ENCODE measurements at regions not wholly inside any gene's neighbourhood (a gene's known extent, or its start where the extent isn't known, plus 50 kb on each side); places are given as distances from the start of the nearest gene placed in this dataset.

DNA sequence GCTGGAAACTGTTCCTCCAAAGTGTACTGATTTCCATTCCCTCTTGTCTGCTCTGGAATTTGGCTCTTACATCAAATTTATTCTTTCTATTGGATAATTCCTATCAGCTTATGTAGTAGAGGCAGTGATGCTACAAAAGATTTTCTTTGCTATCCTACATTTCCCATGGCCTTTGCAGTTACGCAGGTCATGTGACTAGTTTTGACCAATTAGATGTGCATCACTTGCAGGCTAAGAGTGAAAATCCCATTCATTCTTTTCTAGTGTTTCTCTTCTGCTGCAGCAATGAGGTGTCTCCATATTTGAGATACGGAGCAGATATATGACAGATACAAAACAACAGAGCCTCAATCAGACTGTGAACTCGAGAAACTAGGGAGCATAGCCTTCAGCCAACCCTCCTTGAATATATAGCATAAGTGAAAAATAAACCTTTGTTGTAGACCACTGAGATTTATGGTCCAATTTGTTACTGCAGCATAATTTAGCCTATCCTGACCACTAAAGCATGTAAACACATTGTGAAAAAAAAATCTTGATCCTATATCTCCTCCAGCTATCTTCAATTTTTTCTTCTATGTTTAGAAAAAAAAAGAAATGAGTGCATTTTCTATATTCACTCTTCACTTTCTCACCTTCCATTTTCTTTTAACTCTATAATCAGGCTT is 102.0 kb downstream of the HNMT start:
- TF ChIP-seq CTCF (IDR thresholded peaks at IDR 0.05; ENCODE audit: poor library complexity): no peak
- no peak for TF ChIP-seq EZH2 (IDR thresholded peaks at IDR 0.05; ENCODE audit: borderline replicate concordance)

Measured in hepatocyte (in vitro differentiated cells).